Loucy (cell line): ENCODE measurements at regions not wholly inside any gene's neighbourhood (a gene's known extent, or its start where the extent isn't known, plus 50 kb on each side); places are given as distances from the start of the nearest gene placed in this dataset.

Experiments
- EZH2phosphoT487 ChIP-seq: fragments of 200-600 bp; IDR thresholded peaks from 2 replicates; pipeline ENCODE4 v1.6.1; 2018; ENCODE audit warnings: antibody characterized with exemption, mild to moderate bottlenecking, moderate library complexity, borderline replicate concordance
- TF ChIP-seq, protein P1 (sequence below): fragments of 200-600 bp; sonication (generic); conservative IDR thresholded peaks from 2 replicates; pipeline ENCODE4 v1.5.1; 2014; ENCODE audit warnings: mild to moderate bottlenecking, antibody characterized with exemption, low read length

DNA sequence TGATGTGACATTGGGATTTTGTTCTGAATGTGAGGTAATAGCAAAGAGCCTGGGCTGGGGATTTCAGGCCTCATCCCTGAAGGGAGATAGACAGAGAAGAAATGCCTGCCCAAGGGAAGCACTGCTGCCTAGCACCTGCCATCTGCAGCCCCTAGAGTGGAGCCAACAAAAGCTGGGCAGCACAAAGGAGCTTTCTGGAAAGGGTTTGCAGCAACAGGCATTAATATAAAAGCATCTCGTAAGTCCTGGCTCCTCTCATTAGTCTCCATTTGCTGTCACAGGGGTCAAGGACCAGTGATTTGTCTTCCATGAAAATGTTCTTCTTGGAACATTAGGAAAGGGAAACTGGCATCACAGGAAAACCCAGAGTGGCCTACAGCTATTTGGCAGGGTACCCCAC, 157.2 kb upstream of the SLC14A2 start:
- TF ChIP-seq, protein P1, sequence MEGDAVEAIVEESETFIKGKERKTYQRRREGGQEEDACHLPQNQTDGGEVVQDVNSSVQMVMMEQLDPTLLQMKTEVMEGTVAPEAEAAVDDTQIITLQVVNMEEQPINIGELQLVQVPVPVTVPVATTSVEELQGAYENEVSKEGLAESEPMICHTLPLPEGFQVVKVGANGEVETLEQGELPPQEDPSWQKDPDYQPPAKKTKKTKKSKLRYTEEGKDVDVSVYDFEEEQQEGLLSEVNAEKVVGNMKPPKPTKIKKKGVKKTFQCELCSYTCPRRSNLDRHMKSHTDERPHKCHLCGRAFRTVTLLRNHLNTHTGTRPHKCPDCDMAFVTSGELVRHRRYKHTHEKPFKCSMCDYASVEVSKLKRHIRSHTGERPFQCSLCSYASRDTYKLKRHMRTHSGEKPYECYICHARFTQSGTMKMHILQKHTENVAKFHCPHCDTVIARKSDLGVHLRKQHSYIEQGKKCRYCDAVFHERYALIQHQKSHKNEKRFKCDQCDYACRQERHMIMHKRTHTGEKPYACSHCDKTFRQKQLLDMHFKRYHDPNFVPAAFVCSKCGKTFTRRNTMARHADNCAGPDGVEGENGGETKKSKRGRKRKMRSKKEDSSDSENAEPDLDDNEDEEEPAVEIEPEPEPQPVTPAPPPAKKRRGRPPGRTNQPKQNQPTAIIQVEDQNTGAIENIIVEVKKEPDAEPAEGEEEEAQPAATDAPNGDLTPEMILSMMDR = no peak
- no peak for TF ChIP-seq EZH2phosphoT487
